ENCODE measurements at regions not wholly inside any gene's neighbourhood (a gene's known extent, or its start where the extent isn't known, plus 50 kb on each side); places are given as distances from the start of the nearest gene placed in this dataset.

DNA sequence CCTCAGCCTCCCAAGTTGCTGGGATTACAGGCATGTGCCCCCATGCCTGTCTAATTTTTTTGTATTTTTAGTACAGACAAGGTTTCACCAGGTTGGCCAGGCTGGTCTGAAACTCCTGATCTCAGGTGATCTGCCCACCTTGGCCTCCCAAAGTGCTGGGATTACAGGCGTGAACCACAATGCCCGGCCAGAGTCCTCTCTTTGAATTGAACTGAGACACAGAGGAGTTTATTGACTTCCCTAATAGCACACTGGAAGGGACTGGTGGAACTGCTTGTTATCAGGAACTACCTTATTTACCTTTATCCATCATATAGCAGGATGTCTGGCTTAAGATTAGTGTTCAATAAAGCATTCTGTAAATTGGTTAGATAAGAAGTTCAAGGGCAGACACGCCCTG lies 613.8 kb downstream of the EFNB2 start (continued):
- TF ChIP-seq EZH2phosphoT487 (IDR thresholded peaks at IDR 0.05; ENCODE audit: unreplicated experiment) (no peak), ZNF331 (CRISPR knock-in tag; IDR thresholded peaks at IDR 0.05; ENCODE audit: low read depth) (no peak), ZNF114 (CRISPR knock-in tag; IDR thresholded peaks at IDR 0.05) (no peak), CREB1 (CRISPR knock-in tag; IDR thresholded peaks at IDR 0.05; ENCODE audit: low read depth) (no peak)
- TF ChIP-seq, protein P1, sequence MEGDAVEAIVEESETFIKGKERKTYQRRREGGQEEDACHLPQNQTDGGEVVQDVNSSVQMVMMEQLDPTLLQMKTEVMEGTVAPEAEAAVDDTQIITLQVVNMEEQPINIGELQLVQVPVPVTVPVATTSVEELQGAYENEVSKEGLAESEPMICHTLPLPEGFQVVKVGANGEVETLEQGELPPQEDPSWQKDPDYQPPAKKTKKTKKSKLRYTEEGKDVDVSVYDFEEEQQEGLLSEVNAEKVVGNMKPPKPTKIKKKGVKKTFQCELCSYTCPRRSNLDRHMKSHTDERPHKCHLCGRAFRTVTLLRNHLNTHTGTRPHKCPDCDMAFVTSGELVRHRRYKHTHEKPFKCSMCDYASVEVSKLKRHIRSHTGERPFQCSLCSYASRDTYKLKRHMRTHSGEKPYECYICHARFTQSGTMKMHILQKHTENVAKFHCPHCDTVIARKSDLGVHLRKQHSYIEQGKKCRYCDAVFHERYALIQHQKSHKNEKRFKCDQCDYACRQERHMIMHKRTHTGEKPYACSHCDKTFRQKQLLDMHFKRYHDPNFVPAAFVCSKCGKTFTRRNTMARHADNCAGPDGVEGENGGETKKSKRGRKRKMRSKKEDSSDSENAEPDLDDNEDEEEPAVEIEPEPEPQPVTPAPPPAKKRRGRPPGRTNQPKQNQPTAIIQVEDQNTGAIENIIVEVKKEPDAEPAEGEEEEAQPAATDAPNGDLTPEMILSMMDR (conservative IDR thresholded peaks at IDR 0.05; ENCODE audit: low read depth in 2 of 2) = no peak

DNA sequence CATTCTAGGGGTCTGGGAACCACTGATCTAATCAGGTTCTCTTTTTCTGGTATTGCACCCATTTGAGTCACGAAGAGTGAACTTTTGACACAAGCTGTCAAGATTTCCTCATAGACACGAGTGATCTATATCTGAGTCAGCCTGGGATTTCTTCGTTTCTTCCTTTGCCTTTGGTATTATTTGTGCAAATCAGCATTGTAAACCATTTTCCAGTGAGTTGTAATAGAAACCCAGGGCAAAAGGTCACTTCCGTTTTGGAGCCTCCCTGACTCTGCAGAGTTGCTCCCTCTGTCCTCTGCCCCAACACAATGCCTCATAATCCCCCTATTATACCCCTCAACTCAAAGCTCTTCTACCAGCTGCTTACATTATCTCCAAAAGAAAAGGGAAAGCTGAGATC lies 615.1 kb downstream of the EFNB2 start:
- H3K27ac Mint-ChIP-seq = 0 out of 2 replicates have a peak overlapping the region, but pooled peaks have one; percentile 6
- no peaks in the 10 kb centered on the region; the same call in 1 of the 2 replicates for H3K9me2 ChIP-seq (ENCODE audit: insufficient read depth)

DNA sequence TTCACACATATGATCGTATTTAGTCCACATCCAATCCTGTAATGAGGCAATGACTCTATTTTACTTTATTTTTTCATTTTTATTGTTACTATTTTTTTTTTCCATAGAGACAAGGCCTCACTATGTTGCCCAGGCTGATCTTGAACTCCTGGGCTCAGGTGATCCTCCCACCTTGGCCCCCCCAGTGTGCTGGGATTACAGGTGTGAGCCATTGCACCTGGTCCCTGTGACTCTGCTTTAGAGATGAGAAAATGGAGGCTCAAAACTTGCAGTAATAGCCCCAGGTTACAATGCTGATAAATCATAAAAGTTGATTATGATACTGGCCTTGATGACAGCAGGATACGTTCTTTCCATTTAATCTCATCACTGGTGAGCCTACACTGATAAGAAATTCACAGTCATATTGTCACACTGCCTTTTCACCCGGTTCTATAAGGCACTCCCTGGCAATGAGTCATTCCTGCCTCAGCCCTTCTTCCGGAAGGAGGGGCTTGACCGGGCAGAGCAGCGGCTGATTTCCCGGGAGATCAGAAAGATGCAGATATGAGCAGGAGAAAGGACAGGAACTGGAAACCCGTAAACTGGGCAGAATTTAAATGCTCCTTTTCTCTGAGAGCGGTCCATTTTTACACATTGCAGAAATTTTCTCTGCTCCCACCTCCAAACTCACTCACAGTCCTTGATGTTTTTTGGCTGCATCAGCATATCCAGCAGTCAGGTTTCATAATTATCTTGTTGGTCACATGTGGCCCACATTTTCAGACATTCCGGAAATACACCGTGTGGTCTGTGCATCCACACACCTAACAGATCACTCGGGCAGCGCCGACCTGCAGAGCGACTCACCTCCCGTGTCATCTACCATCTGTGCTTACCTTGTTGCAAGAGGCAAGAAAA lies 616.4 kb downstream of the EFNB2 start:
- no peaks in the 10 kb centered on the region for H3K27me3 ChIP-seq (ENCODE audit: insufficient read depth)
- H3F3A ChIP-seq (replicated peaks; ENCODE audit: low read depth) = no peaks in the 10 kb centered on the region
- peak overlapping the region; percentile 15; the same call in 1 of the 2 replicates for H3K4me2 ChIP-seq
- H3K4me1 ChIP-seq (ENCODE audit: insufficient read depth) = peaks cover 14% of the 10 kb centered on the region
- H3K36me3 ChIP-seq (ENCODE audit: insufficient read depth) = no peaks in the 10 kb centered on the region
- H3K4me3 Mint-ChIP-seq = no peak overlapping the region
- H3K4me1 Mint-ChIP-seq = peaks cover 16% of the 10 kb centered on the region
- H3K9me2 ChIP-seq (ENCODE audit: insufficient read depth) = no peaks in the 10 kb centered on the region; the same call in 1 of the 2 replicates
- TF ChIP-seq NANOG (IDR thresholded peaks at IDR 0.05; ENCODE audit: borderline replicate concordance) = no peak
- TF ChIP-seq, protein P2, sequence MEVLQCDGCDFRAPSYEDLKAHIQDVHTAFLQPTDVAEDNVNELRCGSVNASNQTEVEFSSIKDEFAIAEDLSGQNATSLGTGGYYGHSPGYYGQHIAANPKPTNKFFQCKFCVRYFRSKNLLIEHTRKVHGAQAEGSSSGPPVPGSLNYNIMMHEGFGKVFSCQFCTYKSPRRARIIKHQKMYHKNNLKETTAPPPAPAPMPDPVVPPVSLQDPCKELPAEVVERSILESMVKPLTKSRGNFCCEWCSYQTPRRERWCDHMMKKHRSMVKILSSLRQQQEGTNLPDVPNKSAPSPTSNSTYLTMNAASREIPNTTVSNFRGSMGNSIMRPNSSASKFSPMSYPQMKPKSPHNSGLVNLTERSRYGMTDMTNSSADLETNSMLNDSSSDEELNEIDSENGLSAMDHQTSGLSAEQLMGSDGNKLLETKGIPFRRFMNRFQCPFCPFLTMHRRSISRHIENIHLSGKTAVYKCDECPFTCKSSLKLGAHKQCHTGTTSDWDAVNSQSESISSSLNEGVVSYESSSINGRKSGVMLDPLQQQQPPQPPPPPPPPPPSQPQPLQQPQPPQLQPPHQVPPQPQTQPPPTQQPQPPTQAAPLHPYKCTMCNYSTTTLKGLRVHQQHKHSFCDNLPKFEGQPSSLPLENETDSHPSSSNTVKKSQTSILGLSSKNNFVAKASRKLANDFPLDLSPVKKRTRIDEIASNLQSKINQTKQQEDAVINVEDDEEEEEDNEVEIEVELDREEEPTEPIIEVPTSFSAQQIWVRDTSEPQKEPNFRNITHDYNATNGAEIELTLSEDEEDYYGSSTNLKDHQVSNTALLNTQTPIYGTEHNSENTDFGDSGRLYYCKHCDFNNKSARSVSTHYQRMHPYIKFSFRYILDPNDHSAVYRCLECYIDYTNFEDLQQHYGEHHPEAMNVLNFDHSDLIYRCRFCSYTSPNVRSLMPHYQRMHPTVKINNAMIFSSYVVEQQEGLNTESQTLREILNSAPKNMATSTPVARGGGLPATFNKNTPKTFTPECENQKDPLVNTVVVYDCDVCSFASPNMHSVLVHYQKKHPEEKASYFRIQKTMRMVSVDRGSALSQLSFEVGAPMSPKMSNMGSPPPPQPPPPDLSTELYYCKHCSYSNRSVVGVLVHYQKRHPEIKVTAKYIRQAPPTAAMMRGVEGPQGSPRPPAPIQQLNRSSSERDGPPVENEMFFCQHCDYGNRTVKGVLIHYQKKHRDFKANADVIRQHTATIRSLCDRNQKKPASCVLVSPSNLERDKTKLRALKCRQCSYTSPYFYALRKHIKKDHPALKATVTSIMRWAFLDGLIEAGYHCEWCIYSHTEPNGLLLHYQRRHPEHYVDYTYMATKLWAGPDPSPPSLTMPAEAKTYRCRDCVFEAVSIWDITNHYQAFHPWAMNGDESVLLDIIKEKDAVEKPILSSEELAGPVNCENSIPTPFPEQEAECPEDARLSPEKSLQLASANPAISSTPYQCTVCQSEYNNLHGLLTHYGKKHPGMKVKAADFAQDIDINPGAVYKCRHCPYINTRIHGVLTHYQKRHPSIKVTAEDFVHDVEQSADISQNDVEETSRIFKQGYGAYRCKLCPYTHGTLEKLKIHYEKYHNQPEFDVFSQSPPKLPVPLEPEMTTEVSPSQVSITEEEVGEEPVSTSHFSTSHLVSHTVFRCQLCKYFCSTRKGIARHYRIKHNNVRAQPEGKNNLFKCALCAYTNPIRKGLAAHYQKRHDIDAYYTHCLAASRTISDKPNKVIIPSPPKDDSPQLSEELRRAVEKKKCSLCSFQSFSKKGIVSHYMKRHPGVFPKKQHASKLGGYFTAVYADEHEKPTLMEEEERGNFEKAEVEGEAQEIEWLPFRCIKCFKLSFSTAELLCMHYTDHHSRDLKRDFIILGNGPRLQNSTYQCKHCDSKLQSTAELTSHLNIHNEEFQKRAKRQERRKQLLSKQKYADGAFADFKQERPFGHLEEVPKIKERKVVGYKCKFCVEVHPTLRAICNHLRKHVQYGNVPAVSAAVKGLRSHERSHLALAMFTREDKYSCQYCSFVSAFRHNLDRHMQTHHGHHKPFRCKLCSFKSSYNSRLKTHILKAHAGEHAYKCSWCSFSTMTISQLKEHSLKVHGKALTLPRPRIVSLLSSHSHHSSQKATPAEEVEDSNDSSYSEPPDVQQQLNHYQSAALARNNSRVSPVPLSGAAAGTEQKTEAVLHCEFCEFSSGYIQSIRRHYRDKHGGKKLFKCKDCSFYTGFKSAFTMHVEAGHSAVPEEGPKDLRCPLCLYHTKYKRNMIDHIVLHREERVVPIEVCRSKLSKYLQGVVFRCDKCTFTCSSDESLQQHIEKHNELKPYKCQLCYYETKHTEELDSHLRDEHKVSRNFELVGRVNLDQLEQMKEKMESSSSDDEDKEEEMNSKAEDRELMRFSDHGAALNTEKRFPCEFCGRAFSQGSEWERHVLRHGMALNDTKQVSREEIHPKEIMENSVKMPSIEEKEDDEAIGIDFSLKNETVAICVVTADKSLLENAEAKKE (CRISPR knock-in tag; IDR thresholded peaks at IDR 0.05) = no peak
- TF ChIP-seq, protein P3, sequence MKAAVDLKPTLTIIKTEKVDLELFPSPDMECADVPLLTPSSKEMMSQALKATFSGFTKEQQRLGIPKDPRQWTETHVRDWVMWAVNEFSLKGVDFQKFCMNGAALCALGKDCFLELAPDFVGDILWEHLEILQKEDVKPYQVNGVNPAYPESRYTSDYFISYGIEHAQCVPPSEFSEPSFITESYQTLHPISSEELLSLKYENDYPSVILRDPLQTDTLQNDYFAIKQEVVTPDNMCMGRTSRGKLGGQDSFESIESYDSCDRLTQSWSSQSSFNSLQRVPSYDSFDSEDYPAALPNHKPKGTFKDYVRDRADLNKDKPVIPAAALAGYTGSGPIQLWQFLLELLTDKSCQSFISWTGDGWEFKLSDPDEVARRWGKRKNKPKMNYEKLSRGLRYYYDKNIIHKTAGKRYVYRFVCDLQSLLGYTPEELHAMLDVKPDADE (IDR thresholded peaks at IDR 0.05) = no peak
- H3K36me3 Mint-ChIP-seq (ENCODE audit: low read depth) = no peaks in the 10 kb centered on the region; the same call in 2 of the 3 replicates
- DNase-seq (ENCODE audit: low spot score) = peak; percentile 27
- no peaks in the 10 kb centered on the region for H3K79me2 ChIP-seq (replicated peaks; ENCODE audit: insufficient read depth)
- no peaks in the 10 kb centered on the region for H4K20me1 ChIP-seq (replicated peaks; ENCODE audit: insufficient read depth)
- no peaks in the 10 kb centered on the region for H3K9me3 Mint-ChIP-seq
- H3K27ac ChIP-seq (ENCODE audit: low read depth) = no peak overlapping the region
- ATAC-seq = peak; percentile 45
- H3K4me3 ChIP-seq = no peak overlapping the region
- peak overlapping the region; percentile 77 for H3K27ac Mint-ChIP-seq
- peaks cover 3% of the 10 kb centered on the region for H3K27me3 Mint-ChIP-seq (ENCODE audit: insufficient read depth, low read depth, poor library complexity)
- peak overlapping the region; percentile 81 for H2AFZ ChIP-seq

More for the DNA sequence above, 615.1 kb downstream of the EFNB2 start:
- no peak overlapping the region for H3K4me3 ChIP-seq
- Mint-ChIP-seq H3K9me3 (no peaks in the 10 kb centered on the region), H3K27me3 (ENCODE audit: insufficient read depth, low read depth, poor library complexity) (no peaks in the 10 kb centered on the region), H3K36me3 (ENCODE audit: low read depth) (no peaks in the 10 kb centered on the region; the same call in 2 of the 3 replicates), H3K4me3 (no peak overlapping the region), H3K4me1 (peaks cover 16% of the 10 kb centered on the region)
- H3F3A ChIP-seq (replicated peaks; ENCODE audit: low read depth) = no peaks in the 10 kb centered on the region
- H3K36me3 ChIP-seq (ENCODE audit: insufficient read depth) = no peaks in the 10 kb centered on the region
- peak; percentile 55 for ATAC-seq
- no peak for TF ChIP-seq STAT1 (IDR thresholded peaks at IDR 0.05; ENCODE audit: unreplicated experiment)
- H3K27ac ChIP-seq (ENCODE audit: low read depth) = no peak overlapping the region
- H3K4me1 ChIP-seq (ENCODE audit: insufficient read depth) = peaks cover 14% of the 10 kb centered on the region
- no peaks in the 10 kb centered on the region for H3K27me3 ChIP-seq (ENCODE audit: insufficient read depth)
- H3K4me2 ChIP-seq = no peak overlapping the region
- no peaks in the 10 kb centered on the region for H4K20me1 ChIP-seq (replicated peaks; ENCODE audit: insufficient read depth)
- no peak for DNase-seq (ENCODE audit: low spot score)
- no peak overlapping the region for H2AFZ ChIP-seq
- no peaks in the 10 kb centered on the region for H3K79me2 ChIP-seq (replicated peaks; ENCODE audit: insufficient read depth)

All from GM23338 (cell line).